GM18858 (cell line): ENCODE measurements at regions not wholly inside any gene's neighbourhood (a gene's known extent, or its start where the extent isn't known, plus 50 kb on each side); places are given as distances from the start of the nearest gene placed in this dataset.

ENCODE experiments used
- ATAC-seq: cut with Tn5 transposase; IDR thresholded peaks from one replicate; pipeline ENCODE4 v1.9.1; 2021; ENCODE audit not compliant: unreplicated experiment

DNA sequence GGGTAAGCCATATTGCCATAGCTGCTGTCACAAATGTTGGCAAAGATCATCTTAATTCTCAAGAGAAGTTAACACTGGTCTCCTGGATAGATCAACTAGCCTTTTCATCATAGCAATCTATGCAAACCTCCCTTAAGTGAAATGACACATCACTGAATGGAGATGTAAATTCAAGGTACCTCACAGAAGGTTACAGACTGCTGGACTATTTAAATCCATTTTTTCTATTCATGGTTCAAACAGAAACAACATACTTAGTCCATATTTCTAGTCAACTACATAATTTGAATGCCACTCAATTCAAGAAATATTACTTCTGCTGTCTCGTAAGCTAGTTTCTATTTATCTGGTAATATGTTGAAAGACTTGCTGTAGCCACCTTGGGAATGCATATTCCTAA, 748.3 kb downstream of the C12orf50 start:
- ATAC-seq = peak; percentile 62

DNA sequence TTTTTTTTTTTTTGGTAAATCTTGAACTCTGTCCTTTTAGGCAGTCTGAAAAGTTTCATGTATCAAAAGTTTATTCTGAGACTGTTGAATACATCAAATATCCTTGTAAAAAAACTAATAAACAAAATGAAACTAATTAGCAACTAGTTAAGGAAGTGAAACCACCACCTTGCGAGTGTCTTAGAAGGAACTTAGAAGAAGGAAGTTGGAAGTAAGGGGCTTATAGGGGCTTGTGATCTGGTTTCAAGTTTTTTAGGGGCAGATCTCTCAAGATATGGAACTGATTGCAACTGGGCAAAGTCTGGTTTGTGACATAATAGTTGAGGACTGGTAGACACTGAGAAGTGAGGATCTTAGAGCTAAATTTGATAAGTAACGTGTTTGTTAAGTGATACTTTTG, 748.8 kb downstream of the C12orf50 start:
- ATAC-seq = peak; percentile 89

DNA sequence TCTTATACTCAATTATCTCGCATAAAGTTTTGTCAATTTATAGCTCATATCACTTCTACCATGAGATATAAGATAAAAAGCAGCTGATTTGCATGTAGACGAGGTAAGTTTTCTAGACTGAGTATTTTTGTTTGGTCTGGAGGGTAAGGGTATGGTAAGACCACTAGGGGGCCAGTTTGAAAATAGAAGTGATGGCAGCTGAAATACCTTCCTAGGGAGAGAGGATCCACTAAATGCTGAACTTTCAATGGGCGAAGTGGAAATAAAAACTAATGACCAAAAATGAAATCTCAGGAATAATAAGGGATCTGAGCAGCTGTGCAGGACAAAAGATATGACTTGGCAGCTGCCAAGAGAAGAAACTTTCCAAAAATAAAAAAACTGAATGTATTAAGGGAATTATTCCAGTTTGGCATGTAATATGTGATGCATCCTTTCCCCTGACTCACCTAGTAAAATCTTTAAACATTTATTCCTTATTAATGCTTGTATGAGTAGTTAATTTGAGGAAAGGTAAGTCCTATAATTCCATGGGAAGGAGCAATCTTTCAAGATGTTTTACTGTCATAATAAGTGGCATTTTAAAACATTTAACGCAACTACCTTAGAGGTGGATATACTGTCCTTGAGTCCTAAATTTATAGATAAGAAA, 754.5 kb downstream of the C12orf50 start:
- peak; percentile 72 for ATAC-seq

DNA sequence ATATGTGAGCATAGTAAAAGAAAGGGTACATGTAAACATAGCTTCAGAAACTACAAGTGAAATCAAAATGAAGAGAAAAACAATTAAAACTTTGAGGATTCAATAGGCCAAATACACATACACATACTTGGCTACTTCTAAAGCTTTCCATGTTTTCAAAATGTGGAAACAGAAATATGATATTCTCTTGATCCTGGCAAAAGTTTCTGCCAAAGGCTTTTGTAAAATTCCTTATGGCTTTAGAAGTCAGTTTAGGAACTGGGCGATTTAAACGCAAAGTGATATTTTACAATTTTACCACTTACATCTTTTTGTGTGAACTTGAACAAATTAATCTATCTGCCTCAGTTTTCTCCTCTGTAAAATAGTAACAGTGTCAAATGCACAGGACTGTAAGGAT, 756.4 kb downstream of the C12orf50 start:
- no peak for ATAC-seq

DNA sequence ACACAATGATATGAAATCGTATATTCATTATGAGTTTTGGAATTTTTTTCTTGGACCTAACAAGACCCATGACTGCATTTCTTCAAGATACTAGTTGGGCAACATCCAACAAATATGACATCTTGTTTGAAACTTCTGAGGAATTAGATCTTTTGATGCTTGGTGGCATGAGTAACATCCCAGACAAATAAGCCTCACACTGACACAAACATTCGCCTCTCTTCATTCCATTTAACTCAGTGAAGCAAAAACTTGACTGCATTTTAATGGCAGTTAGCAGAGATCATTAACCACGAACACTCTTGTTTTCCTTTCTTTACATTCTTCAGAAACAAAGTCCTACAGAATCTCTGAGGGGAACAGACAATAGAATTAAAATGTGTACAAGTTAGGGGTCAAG, 758.3 kb downstream of the C12orf50 start:
- ATAC-seq = no peak

DNA sequence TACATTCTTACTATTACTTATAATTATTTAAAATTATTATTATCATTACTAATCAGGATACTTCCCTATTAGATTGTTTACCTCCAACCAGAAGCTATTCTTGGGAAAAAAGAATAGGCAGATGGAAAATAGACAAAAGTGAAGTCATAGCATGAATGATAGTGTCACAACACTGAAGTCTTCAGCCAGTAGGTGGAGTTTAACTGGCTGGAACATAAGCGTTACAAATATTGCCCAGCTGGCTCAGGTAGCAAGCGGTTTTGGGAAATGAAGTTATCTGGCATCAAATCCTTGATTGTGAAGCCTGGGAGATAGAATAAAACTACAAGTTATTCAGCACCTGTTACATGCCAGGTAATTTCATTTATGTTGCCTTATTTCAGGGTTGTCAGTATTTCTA, 762.9 kb downstream of the C12orf50 start:
- ATAC-seq = no peak

DNA sequence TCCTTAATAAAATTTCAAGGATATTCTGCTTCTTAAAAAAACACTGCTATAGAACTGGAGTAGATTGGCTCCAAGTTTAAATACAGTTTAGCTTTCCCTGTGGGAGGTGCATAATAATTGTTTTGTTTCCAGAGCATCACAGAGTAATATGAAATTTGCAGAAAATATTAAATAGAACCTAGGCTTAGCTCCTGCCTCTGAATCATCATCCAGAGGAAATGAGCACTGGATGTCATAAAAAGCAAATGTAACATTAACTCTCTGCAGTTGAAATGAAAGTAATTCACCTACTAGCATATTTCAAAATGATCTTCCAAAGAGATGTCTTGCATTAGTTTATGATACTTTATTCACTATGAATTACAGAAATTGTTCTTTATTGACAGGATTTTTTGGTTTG, 769.8 kb downstream of the C12orf50 start:
- ATAC-seq = no peak

DNA sequence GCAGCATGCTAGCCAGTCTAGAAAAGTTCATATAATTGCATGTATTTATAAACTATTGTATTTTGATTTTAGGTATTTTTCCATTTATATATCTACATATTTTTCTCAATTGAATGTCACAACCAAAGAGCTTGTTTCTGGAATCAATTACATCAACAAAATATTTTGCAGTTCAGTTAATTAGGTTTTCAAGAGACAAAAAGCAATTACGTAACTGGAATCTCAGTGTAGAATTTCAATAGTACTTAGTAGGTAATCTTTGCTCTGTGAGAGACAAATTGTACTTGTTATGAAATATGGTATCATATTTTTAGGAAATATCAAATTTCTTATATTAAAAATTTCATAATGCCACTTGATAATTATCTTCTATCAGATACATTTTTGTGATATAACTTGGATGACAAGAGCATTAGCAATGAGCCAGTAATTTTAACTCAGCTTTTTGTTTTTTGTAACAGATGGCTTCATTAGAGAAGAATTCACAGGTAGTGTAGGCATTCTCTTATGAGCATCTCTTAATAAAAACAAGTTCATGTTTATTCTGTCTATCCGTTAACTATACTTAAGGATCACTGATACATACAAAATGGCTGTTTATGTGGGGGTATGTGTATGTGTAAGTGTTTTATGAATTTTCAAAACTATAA, 774.7 kb downstream of the C12orf50 start:
- no peak for ATAC-seq

DNA sequence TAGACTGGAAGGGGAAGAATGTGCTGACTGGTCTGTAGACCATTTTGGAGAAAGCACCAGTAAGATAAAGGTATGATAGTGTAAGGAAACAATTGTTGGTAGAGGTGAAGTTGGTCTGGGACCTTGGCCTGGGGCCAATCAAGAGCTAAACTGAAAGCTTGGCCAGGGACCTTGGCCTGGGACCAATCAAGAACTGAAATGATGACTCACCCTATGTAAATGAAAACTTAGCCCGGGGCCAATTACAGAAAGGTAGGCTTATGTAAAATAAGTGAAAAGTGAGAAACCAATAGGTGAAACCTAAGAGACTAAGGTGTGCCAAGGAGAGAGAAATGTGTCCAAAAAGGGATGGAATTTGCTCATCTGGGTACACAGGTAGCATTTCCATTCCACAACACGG, 776.0 kb downstream of the C12orf50 start:
- no peak for ATAC-seq

DNA sequence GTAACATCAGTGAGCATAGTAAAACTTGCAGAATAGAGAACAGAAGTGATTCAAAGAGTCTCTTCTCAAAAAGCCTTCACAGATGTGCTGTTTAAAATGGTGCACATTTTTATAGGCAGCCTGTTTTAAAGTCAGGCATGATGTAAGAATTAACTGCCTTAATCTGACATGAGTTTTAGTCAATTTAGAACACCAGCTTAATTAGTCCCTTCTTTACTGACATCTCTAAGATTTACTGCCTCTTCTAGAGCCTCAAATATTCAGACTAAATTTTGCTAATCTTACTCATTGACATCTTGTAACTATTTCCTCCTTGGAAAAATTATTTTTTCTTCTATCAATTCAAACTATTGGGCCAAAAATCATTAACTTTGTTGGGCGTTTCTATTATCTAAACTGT, 782.5 kb downstream of the C12orf50 start:
- no peak for ATAC-seq

DNA sequence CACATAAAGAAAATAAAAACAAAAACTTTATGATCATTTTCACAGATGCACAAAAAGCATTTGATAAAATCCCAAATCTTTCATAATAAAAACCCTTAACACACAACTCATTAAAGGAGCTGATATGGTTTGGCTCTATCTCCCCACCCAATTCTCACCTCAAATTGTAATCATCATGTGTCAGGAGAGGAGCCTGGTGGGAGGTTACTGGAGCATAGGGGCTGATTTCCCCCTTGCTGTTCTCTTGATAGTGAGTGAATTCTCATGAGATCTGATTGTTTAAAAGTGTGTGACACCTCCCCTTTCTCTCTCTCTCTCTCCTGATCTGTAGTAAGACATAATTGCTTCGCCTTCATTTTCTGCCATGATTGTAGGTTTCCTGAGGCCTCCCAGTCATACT, 790.7 kb downstream of the C12orf50 start:
- no peak for ATAC-seq

DNA sequence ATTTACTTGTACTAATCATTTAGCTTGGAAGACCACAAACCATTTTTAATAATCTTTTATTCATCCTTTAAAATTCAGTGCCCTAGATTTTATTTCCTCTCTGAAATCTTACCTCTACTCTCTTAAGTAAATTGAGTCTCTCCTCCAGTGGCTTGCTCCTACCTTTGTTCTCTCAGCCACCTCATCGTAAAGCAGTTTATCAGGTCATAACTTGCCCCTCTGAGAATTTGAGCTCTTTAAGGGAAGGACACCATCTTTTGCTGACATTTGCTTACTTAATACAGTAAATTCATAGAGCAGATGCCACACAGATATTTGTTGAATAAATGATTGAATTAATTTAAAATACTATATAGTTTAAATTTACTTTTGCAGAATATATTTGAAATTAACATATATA, 794.3 kb downstream of the C12orf50 start:
- ATAC-seq = no peak

DNA sequence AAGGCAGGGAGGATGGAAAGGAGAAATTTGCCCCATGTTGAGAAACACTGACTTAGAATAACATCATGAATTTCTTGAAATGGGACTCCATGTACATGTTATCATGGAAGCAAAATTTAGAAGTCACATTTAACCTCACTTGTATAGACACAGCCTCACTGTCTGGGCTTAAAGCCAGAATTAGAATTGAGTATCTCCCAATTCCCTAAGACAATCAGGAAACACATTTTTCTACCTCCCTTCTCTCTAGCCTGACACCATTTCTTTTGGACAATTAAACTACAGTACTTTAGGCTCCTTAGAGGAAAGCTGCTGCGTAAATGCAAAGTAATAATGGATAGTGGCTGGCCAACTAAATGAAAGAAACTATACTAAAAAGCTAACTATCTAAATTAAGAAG, 795.5 kb downstream of the C12orf50 start:
- ATAC-seq = no peak

DNA sequence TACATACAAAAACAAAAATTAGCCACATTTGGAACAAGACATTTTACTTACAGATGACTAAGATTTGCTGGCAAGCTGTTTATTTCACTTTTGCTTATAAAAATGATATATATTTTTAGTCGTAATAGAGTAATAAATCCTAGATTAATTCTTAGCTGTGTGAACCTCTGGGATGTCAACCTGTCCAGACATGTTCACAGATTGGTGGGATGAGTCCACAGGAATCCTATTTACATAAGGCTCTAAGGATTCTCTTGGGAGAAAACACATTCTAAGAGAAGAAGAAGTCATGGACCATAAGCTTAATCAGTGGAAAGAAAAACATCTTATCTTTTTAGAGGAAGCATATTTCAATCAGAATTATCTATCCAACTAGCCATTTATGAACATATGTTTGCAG, 797.4 kb downstream of the C12orf50 start:
- no peak for ATAC-seq

DNA sequence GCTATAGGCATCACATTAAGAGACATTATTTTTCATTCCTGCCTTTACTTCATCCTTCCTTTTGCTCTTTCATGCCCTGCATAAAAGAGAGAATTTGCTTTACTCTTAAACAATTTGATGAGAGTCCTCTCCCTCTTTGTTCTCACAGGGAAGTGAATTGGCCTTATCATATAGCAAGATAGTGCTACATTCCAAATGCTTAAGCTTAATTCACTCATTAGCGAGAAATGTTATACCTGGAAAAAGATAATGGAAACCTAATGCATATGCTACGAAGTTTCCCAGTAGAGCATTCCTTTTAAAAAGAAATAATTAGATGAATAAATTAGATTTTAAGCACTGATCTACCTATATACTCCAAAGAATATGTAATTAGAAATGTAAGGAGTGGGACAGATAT, 798.8 kb downstream of the C12orf50 start:
- no peak for ATAC-seq

DNA sequence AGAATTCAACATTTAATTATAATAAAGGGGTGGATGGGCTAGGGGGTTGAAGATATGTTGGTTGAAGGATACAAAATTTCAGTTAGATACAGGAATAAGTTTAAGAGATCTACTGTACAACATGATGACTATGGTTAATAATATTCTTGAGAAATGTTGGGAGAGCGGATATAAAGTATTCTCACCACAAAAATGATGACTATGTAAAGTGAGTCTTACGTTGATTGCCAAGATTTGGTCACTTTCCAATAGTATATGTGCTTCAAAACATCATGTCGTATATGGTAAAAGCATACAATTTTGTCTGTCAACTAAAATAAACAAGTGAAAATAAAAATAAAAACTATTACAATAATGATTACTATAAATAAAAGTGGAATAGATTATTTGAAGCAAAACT, 802.0 kb downstream of the C12orf50 start:
- ATAC-seq = no peak

DNA sequence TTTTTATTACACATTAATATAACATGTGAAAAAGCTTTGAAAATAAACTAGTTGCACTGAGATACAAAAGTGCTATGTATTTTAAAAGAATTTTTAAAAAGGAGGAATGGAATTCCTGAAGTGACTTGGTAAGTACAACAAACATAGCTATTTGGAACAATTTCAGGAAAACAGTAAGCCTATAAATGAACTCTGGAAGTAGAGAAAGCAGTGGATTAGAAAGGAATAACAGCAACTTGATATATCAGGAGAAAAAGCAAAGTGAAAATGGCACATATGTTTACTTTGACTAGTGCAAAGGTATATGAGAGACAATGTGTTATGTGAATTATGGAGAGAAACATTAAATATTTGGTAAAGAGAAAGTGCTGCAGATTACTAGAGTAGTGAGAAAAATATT, 811.7 kb downstream of the C12orf50 start:
- ATAC-seq = no peak

DNA sequence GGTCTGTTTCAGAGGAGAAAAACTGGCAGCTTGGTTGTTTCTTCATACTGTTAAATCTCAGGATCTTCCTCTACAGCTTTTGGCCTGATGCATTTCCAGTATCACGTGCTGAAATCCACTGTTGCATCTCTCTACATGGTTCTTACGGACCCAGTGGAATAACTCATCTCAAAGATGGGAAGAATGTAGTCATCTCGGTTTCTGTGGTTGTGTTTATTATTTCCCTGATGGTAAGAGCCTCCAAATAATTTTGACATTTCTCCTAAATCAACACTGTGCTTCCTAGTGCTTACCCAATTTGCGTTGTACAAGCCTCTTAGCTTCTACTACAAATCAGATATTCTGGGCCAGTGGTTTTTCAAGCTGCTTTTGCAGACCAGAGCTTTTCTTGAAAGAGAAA, 812.8 kb downstream of the C12orf50 start:
- ATAC-seq = no peak

DNA sequence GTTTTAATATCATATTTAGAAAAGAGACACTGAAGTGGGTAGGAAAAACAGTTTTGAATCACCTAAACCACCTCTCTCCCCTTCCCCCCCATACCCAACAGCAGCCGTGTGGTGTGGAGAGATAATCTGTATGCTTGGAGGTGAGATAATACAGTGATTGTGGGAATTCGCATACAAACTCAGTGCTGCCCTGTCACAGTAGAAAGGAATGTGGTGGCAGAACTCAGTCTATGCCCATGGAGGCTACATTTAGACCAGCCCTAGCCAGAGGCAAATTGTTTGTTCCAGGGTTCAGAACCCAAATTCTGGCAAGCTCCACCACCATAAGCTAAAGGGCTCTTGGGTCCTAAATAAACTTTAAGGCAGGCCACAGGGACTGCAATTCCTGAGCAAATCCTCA, 827.0 kb downstream of the C12orf50 start:
- no peak for ATAC-seq

DNA sequence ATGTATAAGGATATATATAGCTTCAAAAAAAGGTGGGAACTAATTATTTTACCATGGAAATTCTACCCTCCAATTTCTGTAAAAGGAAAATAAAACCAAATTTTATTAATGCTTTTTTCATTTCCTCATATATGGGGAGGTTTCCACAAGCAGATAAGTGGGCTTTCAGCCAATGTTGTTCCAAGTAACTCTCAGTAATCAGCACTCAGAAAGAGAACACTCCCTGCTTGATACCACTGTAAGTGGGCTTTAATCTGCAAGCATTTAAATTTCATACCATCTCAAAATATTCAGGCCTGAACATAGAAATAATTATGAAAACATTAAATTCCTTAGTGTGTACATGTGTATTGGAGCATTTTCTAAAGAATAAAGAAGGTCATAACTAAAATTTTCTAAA, 827.6 kb downstream of the C12orf50 start:
- no peak for ATAC-seq

DNA sequence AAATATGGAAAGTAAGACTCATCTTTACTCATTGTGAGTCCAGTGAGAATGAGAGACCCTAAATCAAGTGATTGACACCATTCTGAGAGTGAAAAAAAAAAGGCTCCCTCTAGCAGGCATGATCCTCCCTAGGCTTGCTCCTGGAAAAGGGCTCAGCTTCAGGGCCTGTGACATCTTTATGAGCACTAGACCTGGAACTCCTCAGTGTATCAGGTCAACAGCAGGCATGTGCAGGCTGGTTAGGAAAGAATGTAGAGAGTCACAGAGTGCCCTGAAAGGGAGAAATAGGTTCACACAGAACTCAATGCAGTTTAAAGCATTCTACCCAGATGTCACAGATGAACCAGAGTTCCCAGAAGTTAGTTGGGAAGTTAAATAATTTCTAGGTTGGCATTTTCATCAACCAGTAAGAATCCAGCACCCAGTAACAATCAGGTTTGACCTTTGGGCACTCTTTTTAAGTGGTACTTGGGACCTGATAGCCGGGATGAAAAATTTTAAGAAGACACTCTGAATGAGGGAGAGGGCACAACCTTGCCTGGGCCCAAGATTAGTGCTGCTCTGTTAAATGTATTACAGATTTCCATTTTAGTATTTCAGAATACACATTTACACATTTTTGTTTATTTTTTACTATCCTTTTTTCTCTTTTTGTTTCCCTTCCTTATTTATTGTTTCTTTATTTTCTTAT, 828.8 kb downstream of the C12orf50 start:
- ATAC-seq = no peak

DNA sequence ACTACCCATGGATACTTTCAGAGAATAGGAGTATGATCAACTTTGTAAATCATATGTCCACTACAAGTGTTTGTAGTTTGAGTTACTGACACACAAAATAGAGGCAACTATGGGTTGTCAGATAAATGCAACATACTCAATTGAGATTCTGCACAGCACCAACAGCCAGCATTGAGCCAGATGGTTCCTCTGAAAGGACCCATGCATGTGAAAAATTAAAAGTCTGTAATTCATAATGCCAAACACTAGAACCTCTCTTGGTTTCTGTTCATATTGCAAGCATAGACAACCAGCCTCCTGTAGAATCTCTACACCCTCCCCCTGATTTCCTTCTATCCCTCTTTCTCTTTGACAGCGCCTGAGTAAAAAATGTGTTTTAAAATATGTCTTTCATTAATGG, 831.0 kb downstream of the C12orf50 start:
- no peak for ATAC-seq

DNA sequence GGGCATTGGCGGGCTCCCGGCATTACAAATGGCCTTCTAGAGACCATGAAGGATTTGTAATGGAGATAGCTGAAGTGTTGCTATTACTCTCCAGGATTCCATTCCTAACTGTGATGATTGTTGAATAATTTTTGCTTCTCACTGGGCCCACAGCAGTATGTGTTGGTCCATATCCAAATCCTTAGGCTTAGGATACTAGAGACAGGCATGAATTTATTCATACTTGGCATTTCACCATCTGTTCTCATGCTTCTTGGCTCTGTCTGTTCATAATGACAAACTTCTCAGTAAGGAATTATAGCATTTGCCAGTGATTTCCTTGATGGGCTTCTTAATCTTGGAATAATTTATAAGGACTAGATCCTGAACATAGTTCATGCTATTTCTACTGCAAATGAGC, 832.9 kb downstream of the C12orf50 start:
- no peak for ATAC-seq
